ENCODE measurements at regions not wholly inside any gene's neighbourhood (a gene's known extent, or its start where the extent isn't known, plus 50 kb on each side); places are given as distances from the start of the nearest gene placed in this dataset.

DNA sequence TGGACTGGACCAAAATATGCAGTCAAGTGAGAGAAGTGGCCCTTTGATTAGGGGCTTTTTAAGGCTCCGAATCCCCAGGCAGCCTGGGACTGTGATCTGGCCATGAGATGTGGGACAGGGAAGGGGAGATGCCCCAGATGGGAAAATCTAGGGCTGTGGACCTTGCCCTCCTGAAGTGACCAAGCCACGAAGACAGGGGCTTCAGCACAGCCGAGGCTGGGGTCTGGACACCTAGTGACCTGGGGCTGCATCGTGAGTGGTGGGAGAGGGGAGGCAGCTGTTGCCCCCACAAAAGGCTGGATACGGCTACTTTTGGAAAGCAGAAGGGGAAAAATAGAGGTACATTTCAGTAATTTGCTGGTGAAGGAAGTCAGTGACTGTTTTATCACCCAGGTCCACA lies 139.5 kb upstream of the SLC24A3 start:
- intact Hi-C loops (cut with DNase I): no loop called here
- WGBS, 4 donors: 79 to 89% (median 85%) methylated on average over 5 of the region's 5 CpGs
- no peaks in the 10 kb centered on the region for H3K27me3 ChIP-seq
- no peaks in the 10 kb centered on the region for H3K4me1 ChIP-seq (replicated peaks in 1 of 2)
- H3K9me3 ChIP-seq (replicated peaks in 1 of 3): no peaks in the 10 kb centered on the region
- no peak overlapping the region for H3K27ac ChIP-seq
- no peaks in the 10 kb centered on the region for H3K36me3 ChIP-seq (replicated peaks in 1 of 2)
- no peak overlapping the region for H3K4me3 ChIP-seq
- no peak for DNase-seq
- TF ChIP-seq, protein P1, sequence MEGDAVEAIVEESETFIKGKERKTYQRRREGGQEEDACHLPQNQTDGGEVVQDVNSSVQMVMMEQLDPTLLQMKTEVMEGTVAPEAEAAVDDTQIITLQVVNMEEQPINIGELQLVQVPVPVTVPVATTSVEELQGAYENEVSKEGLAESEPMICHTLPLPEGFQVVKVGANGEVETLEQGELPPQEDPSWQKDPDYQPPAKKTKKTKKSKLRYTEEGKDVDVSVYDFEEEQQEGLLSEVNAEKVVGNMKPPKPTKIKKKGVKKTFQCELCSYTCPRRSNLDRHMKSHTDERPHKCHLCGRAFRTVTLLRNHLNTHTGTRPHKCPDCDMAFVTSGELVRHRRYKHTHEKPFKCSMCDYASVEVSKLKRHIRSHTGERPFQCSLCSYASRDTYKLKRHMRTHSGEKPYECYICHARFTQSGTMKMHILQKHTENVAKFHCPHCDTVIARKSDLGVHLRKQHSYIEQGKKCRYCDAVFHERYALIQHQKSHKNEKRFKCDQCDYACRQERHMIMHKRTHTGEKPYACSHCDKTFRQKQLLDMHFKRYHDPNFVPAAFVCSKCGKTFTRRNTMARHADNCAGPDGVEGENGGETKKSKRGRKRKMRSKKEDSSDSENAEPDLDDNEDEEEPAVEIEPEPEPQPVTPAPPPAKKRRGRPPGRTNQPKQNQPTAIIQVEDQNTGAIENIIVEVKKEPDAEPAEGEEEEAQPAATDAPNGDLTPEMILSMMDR (IDR thresholded peaks at IDR 0.05): no peak
- TF ChIP-seq POLR2A (IDR thresholded peaks at IDR 0.05): no peak

DNA sequence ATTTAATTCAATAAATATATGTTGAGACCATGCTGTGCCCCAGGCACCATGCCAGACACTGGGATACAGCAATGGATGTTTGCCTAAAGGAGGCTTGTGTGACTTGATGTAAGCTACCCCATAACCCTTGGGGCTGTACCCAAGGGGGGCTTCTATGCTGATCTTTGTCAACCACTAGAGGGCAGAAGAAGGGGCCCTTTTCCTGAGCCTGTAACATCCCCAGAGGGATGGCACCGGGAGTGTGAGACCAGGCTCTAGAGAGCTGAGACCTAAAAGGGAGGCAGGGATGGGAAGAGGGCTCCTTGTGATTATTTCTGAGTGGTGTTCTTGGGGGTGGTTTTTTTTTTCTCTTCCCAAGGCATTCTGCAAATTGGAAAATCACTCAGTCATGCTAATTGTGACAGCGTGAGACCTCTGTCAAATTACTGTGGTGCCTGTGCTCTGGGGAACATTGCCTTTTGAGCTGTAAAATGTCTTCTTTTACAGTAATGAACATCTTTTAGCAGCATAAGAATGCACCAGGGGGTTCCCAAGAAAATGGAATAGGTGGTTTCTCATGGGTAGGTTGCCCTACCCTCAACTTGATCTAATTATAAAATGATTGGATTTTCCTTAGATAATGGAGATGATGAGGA lies 138.7 kb upstream of the SLC24A3 start:
- no peak for TF ChIP-seq POLR2A (IDR thresholded peaks at IDR 0.05)
- TF ChIP-seq, protein P1 (IDR thresholded peaks at IDR 0.05): peak in 4 of 6 experiments; percentile 13 to 32 (median 23)
- 47 to 64% (median 51%) methylated on average over 2 of the region's 2 CpGs for WGBS, 4 donors
- intact Hi-C loops (cut with DNase I): no loop called here

DNA sequence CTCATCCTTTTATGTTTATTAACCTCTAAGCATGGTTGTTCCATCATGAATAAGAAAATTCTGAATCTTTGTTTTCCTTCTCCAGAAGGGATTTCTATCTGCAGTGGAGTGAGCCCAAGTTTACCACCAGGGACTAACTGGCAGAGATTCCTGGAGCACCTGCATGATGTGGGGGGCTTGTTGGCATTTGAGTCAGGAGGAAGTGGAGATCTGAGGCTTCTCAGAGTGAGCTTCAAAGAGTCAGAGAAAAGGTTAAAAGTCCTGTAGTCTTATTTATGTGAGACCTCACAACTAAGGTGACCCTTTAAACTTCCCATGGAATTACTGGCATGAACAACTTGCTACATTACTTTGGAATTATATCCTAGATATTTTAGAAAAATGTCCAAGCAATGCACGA lies 138.1 kb upstream of the SLC24A3 start:
- WGBS, 4 donors: 35 to 58% (median 45%) methylated on average over 1 of the region's 1 CpG
- Histone ChIP-seq H3K9me3 (replicated peaks in 1 of 3) (no peaks in the 10 kb centered on the region), H3K27me3 (no peaks in the 10 kb centered on the region), H3K4me3 (no peak overlapping the region), H3K36me3 (replicated peaks in 1 of 2) (no peaks in the 10 kb centered on the region), H3K27ac (no peak overlapping the region), H3K4me1 (replicated peaks in 1 of 2) (no peaks in the 10 kb centered on the region)
- TF ChIP-seq POLR2A (IDR thresholded peaks at IDR 0.05): no peak
- TF ChIP-seq, protein P1 (IDR thresholded peaks at IDR 0.05): no peak
- intact Hi-C loops (cut with DNase I): no loop called here
- no peak for DNase-seq

More for the DNA sequence above, 138.7 kb upstream of the SLC24A3 start:
- DNase-seq: peak in 2 of 7 donors; percentile 4 to 32
- Histone ChIP-seq H3K4me3 (no peak overlapping the region), H3K36me3 (replicated peaks in 1 of 2) (no peaks in the 10 kb centered on the region), H3K4me1 (replicated peaks in 1 of 2) (no peaks in the 10 kb centered on the region), H3K27ac (no peak overlapping the region), H3K27me3 (no peaks in the 10 kb centered on the region), H3K9me3 (replicated peaks in 1 of 3) (no peaks in the 10 kb centered on the region)

DNA sequence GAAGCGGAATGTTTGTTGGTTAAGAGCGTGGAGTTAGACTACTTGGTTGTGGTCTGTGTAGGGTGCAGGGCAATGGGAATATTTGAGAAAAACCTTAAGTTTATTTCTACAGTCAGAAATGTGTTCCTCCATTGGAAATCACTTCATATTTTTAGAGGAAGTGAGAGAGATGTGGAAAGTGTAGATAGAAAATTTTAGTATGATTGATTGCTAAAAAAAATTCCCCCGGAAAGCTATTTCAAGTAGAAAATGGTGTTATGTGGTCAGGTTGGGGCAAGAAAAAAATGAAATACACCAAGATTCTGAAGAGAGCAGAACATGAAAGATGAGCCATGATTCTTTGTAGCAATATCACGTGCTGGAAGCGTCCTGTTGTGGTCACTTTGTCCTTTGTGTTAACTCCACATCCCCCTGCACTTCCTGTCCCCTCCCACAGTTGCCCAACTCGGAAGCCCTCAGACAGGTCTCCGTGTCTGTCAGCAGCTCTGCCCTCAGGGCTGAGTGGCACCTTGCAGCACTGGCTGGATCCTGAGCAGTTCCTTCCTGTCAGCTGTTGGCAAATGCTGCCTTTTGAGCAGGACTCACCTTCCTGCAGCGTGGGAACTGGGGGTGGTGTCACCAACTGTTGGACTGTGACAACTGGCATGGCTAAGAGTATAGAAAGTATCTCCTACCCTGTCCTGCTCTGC lies 137.5 kb upstream of the SLC24A3 start:
- no peaks in the 10 kb centered on the region for H3K4me1 ChIP-seq (replicated peaks in 1 of 2)
- H3K27ac ChIP-seq: no peak overlapping the region
- H3K36me3 ChIP-seq (replicated peaks in 1 of 2): no peaks in the 10 kb centered on the region
- no peak for DNase-seq
- no peak for TF ChIP-seq POLR2A (IDR thresholded peaks at IDR 0.05)
- TF ChIP-seq, protein P1 (IDR thresholded peaks at IDR 0.05): no peak
- WGBS, 4 donors: 56 to 64% (median 59%) methylated on average over 7 to 8 of the region's 8 CpGs
- intact Hi-C loops (cut with DNase I): no loop called here
- H3K27me3 ChIP-seq: no peaks in the 10 kb centered on the region
- no peaks in the 10 kb centered on the region for H3K9me3 ChIP-seq (replicated peaks in 1 of 3)
- no peak overlapping the region for H3K4me3 ChIP-seq

Data from adrenal gland (tissue), 9 donors.